PFSK-1 (cell line): ENCODE measurements at regions not wholly inside any gene's neighbourhood (a gene's known extent, or its start where the extent isn't known, plus 50 kb on each side); places are given as distances from the start of the nearest gene placed in this dataset.

ENCODE experiments used
- FOXP2 ChIP-seq: optimal IDR thresholded peaks from 2 replicates; pipeline ENCODE3; 2011; ENCODE audit warnings: borderline replicate concordance, control low read depth, inconsistent platforms; ENCODE audit not compliant: insufficient read depth; ENCODE audit errors: extremely low read length, extremely low read depth
- POLR2AphosphoS5 ChIP-seq: IDR thresholded peaks from 2 replicates; pipeline ENCODE4 v1.6.1; 2012; ENCODE audit warnings: low read depth, mild to moderate bottlenecking, control low read depth, low read length, moderate library complexity
- SIN3A ChIP-seq: IDR thresholded peaks from 2 replicates; pipeline ENCODE4 v1.6.1; 2012; ENCODE audit warnings: mild to moderate bottlenecking, low read length, moderate library complexity, borderline replicate concordance; ENCODE audit not compliant: insufficient read depth
- TAF1 ChIP-seq: IDR thresholded peaks from 2 replicates; pipeline ENCODE4 v1.6.1; 2012; ENCODE audit warnings: low read length, control low read depth, borderline replicate concordance; ENCODE audit not compliant: insufficient read depth
- TF ChIP-seq, protein P1 (sequence below), 2 experiments: IDR thresholded peaks; 2 replicates each; pipeline versions ENCODE4 v1.6.1 to v1.8.0; 2011 to 2012; ENCODE audit warnings: low read depth in 2 of 2, low read length in 2 of 2, control low read depth in 1 of 2, inconsistent platforms in 1 of 2, mild to moderate bottlenecking in 1 of 2, moderate library complexity in 1 of 2; ENCODE audit not compliant: insufficient read depth in 1 of 2

DNA sequence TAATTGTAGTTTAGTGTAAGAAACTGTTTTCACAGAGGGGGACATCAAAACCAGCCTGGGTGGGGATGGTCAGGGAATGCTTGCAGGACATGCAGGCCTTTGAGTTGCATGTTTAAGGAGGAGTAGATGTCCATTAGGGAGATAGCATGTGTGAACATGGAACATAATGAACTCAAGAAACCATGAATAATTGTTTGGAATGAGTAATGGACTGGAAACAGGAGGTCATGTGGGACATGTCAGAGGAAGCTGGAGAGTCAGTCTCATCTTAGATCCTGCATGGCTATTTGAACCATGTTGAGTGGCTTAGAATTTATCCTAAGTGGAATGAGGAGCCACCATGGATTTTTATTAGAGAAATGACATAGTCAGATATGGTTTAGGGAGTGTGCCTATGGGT, 86.4 kb downstream of the RPE65 start:
- TF ChIP-seq SIN3A, result no peak
- TF ChIP-seq POLR2AphosphoS5, result no peak
- TF ChIP-seq TAF1, result no peak
- TF ChIP-seq, protein P1, sequence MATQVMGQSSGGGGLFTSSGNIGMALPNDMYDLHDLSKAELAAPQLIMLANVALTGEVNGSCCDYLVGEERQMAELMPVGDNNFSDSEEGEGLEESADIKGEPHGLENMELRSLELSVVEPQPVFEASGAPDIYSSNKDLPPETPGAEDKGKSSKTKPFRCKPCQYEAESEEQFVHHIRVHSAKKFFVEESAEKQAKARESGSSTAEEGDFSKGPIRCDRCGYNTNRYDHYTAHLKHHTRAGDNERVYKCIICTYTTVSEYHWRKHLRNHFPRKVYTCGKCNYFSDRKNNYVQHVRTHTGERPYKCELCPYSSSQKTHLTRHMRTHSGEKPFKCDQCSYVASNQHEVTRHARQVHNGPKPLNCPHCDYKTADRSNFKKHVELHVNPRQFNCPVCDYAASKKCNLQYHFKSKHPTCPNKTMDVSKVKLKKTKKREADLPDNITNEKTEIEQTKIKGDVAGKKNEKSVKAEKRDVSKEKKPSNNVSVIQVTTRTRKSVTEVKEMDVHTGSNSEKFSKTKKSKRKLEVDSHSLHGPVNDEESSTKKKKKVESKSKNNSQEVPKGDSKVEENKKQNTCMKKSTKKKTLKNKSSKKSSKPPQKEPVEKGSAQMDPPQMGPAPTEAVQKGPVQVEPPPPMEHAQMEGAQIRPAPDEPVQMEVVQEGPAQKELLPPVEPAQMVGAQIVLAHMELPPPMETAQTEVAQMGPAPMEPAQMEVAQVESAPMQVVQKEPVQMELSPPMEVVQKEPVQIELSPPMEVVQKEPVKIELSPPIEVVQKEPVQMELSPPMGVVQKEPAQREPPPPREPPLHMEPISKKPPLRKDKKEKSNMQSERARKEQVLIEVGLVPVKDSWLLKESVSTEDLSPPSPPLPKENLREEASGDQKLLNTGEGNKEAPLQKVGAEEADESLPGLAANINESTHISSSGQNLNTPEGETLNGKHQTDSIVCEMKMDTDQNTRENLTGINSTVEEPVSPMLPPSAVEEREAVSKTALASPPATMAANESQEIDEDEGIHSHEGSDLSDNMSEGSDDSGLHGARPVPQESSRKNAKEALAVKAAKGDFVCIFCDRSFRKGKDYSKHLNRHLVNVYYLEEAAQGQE (IDR thresholded peaks at IDR 0.05; ENCODE audit: insufficient read depth in 1 of 2, low read depth in 2 of 2, low read length in 2 of 2), result no peak
- TF ChIP-seq FOXP2, result no peak
